ENCODE measurements at regions not wholly inside any gene's neighbourhood (a gene's known extent, or its start where the extent isn't known, plus 50 kb on each side); places are given as distances from the start of the nearest gene placed in this dataset.

- TF ChIP-seq CTCF (IDR thresholded peaks at IDR 0.05; ENCODE audit: low read length) (no peak), EZH2phosphoT487 (IDR thresholded peaks at IDR 0.05; ENCODE audit: low read length) (no peak)
Observed at GRCh38 chr1:39109644-39110043, 83.5 kb downstream of the NDUFS5 start.

Measured in MM.1S (cell line).